ENCODE measurements at regions not wholly inside any gene's neighbourhood (a gene's known extent, or its start where the extent isn't known, plus 50 kb on each side); places are given as distances from the start of the nearest gene placed in this dataset.
"Not testable (repeated sequence)": the region's sequence is repeated elsewhere in the genome, so short reads cannot be mapped to it uniquely, and the experiment has no call there.

DNA sequence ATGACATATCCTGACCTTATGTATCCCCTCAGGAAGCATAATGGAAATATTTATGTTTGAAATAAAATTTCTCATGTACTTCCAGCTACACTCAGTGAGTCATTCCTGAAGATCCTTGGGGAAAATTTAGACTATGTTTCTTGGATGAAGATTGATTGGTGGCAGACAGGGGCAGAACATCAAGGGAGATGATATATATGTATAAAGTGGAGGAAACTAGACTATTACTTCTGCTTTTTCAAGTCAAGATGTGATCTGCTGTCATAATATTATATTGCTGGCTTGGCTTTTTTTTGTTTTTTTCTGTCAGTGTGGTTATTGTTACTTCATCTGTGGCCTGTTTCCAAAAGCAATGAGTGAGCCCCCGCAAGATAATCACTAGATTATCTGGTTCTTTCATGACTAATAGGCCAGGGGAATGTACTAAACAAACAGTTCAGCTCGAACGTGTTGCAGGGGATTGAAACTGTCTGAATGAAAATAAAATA lies 87.2 kb upstream of the TNFSF11 start:
- Histone ChIP-seq H3K9ac (ENCODE audit: low read depth, low read length) (no peak overlapping the region), H3K4me1 (ENCODE audit: control insufficient read depth, insufficient read depth, low read length) (peaks cover 39% of the 10 kb centered on the region), H3K36me3 (ENCODE audit: insufficient read depth, low read length) (no peaks in the 10 kb centered on the region), H3K4me3 (ENCODE audit: low read length) (peak overlapping the region; percentile 15), H3K4me2 (ENCODE audit: low read length) (peak overlapping the region; percentile 68), H3K9me3 (replicated peaks; ENCODE audit: low read length) (no peaks in the 10 kb centered on the region), H3K27me3 (ENCODE audit: control insufficient read depth, insufficient read depth, low read length) (peaks cover 18% of the 10 kb centered on the region)

DNA sequence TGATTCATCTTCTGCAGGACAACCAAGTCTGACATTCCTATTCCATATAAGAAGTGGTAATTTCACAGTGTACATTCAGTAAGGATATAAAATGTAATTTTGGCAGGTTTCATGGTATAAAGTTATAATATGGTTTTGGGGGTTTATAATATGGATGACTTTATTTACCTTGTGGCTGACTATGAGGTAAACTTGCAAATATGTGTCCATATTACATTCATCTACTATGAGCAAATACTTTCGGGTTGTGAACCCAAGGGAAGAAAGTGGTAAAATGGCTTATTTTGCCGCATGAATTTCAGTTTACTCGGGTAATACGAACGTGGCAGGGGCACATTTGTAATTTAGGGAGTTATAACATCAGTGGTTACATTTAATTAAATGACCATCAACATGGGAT lies 86.7 kb upstream of the TNFSF11 start:
- H3K4me2 ChIP-seq (ENCODE audit: low read length) = peak overlapping the region; percentile 68
- H3K4me1 ChIP-seq (ENCODE audit: control insufficient read depth, insufficient read depth, low read length) = peaks cover 39% of the 10 kb centered on the region
- no peaks in the 10 kb centered on the region for H3K36me3 ChIP-seq (ENCODE audit: insufficient read depth, low read length)
- peak overlapping the region; percentile 10 for H3K4me3 ChIP-seq (ENCODE audit: low read length)
- no peak overlapping the region for H3K9ac ChIP-seq (ENCODE audit: low read depth, low read length)
- peaks cover 23% of the 10 kb centered on the region for H3K27me3 ChIP-seq (ENCODE audit: control insufficient read depth, insufficient read depth, low read length)
- H3K9me3 ChIP-seq (replicated peaks; ENCODE audit: low read length) = no peaks in the 10 kb centered on the region

DNA sequence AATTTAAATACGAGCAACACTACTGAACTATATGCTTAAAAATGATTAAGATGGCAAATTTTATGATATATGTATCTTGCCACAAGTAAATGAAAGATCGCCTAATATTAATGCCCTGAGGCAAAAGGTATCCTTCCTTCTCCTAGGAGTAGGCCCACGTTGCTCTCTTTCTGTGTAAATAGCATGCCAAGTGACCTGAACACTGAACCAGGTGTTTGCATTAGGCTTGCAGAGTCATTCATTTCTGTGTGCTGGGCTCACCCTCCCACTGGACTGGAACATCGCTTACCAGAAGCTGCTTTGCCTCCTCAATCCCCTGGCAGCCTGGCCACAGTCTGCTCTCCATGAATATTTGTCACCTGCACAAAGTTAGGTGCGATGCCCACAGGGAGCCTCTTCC lies 83.3 kb upstream of the TNFSF11 start:
- H3K4me2 ChIP-seq (ENCODE audit: low read length) = no peak overlapping the region
- no peak overlapping the region for H3K9ac ChIP-seq (ENCODE audit: low read depth, low read length)
- H3K9me3 ChIP-seq (replicated peaks; ENCODE audit: low read length) = no peaks in the 10 kb centered on the region
- no peaks in the 10 kb centered on the region for H3K36me3 ChIP-seq (ENCODE audit: insufficient read depth, low read length)
- no peak overlapping the region for H3K4me3 ChIP-seq (ENCODE audit: low read length)
- H3K4me1 ChIP-seq (ENCODE audit: control insufficient read depth, insufficient read depth, low read length) = peaks cover 26% of the 10 kb centered on the region
- peaks cover 27% of the 10 kb centered on the region for H3K27me3 ChIP-seq (ENCODE audit: control insufficient read depth, insufficient read depth, low read length)

DNA sequence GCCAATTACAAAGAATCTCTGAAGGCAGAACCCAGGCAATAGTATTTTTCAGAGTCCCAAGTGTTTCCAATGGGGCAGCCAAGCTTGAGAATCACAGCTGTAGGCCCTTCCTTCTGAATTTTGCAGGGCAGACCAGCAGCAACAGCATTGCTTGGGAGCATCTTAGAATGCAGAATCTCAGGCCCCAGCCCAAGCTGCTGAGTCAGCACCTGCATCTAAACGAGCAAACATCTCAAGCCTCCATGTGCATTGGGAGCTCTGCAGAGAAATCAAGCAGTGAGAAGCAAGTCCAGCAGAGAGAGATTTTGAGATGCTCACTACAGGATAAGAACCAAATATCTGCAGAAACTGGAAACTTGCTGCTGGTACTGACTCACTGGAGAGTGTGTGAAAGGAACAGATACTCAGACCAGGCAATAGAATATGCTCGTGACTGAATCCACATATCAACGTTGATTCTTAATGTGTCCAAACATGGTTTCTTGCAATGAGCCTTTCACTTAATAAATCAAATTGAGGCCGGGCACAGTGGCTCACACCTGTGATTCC lies 81.5 kb upstream of the TNFSF11 start:
- Histone ChIP-seq H3K9me3 (replicated peaks; ENCODE audit: low read length) (no peaks in the 10 kb centered on the region), H3K4me2 (ENCODE audit: low read length) (no peak overlapping the region), H3K27me3 (ENCODE audit: control insufficient read depth, insufficient read depth, low read length) (peaks cover 30% of the 10 kb centered on the region), H3K4me1 (ENCODE audit: control insufficient read depth, insufficient read depth, low read length) (peaks cover 14% of the 10 kb centered on the region), H3K4me3 (ENCODE audit: low read length) (no peak overlapping the region), H3K36me3 (ENCODE audit: insufficient read depth, low read length) (no peaks in the 10 kb centered on the region), H3K9ac (ENCODE audit: low read depth, low read length) (no peak overlapping the region)

DNA sequence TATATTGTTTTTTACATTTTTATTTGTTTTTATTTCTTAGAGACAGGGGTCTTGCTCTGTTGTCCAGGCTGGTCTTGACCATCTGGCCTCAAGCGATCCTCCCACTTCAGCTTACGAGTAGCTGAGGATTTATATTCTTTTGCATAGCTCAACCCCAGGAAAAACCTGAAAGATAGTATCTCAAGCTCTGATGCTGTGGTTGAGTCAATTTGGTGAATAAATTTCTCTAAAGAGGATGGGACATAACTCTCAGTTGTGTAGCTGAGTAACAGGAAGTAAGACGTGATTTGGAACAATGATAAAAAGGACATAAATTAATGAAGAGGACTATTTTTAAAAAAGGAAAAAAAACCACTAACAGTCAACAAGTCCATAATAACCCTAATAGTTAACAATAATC lies 79.8 kb upstream of the TNFSF11 start:
- H3K4me1 ChIP-seq (ENCODE audit: control insufficient read depth, insufficient read depth, low read length) = peaks cover 17% of the 10 kb centered on the region
- H3K36me3 ChIP-seq (ENCODE audit: insufficient read depth, low read length) = no peaks in the 10 kb centered on the region
- H3K4me2 ChIP-seq (ENCODE audit: low read length) = no peak overlapping the region
- H3K27me3 ChIP-seq (ENCODE audit: control insufficient read depth, insufficient read depth, low read length) = peaks cover 27% of the 10 kb centered on the region
- no peak overlapping the region for H3K9ac ChIP-seq (ENCODE audit: low read depth, low read length)
- H3K9me3 ChIP-seq (replicated peaks; ENCODE audit: low read length) = no peaks in the 10 kb centered on the region
- H3K4me3 ChIP-seq (ENCODE audit: low read length) = no peak overlapping the region

DNA sequence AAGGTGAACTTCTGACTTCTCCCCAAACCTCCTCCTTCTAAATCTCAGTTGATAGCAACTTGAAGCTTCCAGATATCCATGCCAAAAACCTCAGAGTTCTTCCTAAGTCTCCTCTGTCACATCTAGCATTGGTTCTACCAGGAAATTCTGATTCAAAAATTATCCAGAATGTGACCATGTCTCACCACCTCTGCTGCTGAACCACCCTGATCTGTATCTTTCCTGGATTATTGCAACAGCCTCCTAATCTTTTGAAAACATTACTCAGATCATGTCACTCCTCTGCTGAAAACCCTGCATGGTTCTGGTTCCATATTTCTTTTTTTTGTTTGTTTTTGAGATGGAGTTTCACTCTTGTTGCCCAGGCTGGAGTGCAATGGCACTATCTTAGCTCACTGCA lies 78.7 kb upstream of the TNFSF11 start:
- Histone ChIP-seq H3K27me3 (ENCODE audit: control insufficient read depth, insufficient read depth, low read length) (peaks cover 25% of the 10 kb centered on the region), H3K9me3 (replicated peaks; ENCODE audit: low read length) (no peaks in the 10 kb centered on the region), H3K9ac (ENCODE audit: low read depth, low read length) (no peak overlapping the region), H3K36me3 (ENCODE audit: insufficient read depth, low read length) (no peaks in the 10 kb centered on the region), H3K4me1 (ENCODE audit: control insufficient read depth, insufficient read depth, low read length) (peaks cover 17% of the 10 kb centered on the region), H3K4me3 (ENCODE audit: low read length) (no peak overlapping the region), H3K4me2 (ENCODE audit: low read length) (peak overlapping the region; percentile 21)

DNA sequence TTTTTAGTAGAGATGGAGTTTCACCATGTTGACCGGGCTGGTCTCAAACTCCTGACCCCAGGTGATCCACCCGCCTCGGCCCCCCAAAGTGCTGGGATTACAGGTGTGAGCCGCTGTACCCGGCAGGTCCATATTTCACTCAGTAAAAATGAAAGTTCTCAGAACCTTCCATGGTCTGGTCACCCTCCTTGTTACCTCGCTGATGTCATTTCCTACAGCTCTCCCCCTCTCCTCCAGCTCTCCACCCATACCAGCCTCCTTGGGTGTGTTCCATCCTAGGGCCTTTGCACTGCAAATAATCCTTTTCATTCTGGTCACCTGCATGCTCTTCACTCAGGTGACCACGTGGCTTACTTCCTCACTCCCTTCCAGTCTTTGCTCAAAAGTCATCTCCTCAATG lies 78.2 kb upstream of the TNFSF11 start:
- Histone ChIP-seq H3K4me1 (ENCODE audit: control insufficient read depth, insufficient read depth, low read length) (peaks cover 17% of the 10 kb centered on the region), H3K27me3 (ENCODE audit: control insufficient read depth, insufficient read depth, low read length) (peaks cover 20% of the 10 kb centered on the region)

DNA sequence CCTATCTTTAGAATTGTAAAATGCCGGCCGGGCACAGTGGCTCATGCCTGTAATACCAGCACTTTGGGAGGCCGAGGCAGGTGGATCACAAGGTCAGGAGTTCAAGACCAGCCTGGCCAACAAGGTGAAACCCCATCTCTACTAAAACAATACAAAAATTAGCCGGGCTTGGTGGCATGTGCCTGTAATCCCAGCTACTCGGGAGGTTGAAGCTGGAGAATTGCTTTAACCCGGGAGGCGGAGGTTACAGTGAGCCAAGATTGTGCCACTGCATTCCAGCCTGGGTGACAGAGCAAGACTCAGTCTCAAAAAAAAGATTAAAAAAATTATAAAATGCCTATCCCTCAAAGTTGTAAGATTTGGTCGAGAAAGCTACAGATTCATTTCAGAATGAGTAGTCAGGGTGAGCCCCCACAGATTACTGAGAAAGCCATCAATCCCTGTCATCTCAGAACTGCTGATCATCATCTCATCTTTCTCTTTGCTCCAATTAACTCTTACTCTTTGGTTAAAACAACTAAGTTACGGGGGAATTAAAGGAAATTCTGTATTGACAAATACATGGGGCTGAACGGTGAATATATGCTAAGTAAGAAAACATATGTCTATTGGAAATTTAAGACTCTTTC lies 76.9 kb upstream of the TNFSF11 start:
- not testable (repeated sequence) for H3K9me3 ChIP-seq (replicated peaks; ENCODE audit: low read length); H3K4me2 ChIP-seq (ENCODE audit: low read length); H3K36me3 ChIP-seq (ENCODE audit: insufficient read depth, low read length); H3K4me3 ChIP-seq (ENCODE audit: low read length); H3K9ac ChIP-seq (ENCODE audit: low read depth, low read length)
- H3K27me3 ChIP-seq (ENCODE audit: control insufficient read depth, insufficient read depth, low read length) = peaks cover 12% of the 10 kb centered on the region
- peaks cover 17% of the 10 kb centered on the region for H3K4me1 ChIP-seq (ENCODE audit: control insufficient read depth, insufficient read depth, low read length)

More for the DNA sequence above, 78.2 kb upstream of the TNFSF11 start:
- no peak overlapping the region for H3K4me3 ChIP-seq (ENCODE audit: low read length)
- no peaks in the 10 kb centered on the region for H3K9me3 ChIP-seq (replicated peaks; ENCODE audit: low read length)
- H3K36me3 ChIP-seq (ENCODE audit: insufficient read depth, low read length) = no peaks in the 10 kb centered on the region
- no peak overlapping the region for H3K4me2 ChIP-seq (ENCODE audit: low read length)
- no peak overlapping the region for H3K9ac ChIP-seq (ENCODE audit: low read depth, low read length)

DNA sequence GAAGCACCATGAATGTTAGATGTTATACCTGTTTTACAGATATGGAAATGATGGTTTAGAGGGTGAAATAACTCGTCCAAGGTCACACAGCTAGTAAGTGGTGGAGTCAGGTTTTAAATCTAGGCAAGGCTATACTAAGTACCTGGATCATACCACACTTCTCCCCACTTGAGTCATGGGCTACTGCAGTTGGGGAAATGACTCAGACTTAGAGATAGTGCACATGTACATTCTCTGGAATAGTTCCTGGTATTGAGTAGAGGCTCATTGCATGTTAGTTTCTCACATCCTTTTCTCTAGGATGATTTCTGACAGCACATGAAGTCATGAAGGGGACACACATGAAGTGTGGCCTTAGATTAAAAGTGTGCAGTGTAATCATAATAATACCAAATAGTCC lies 76.2 kb upstream of the TNFSF11 start:
- H3K27me3 ChIP-seq (ENCODE audit: control insufficient read depth, insufficient read depth, low read length) = peaks cover 11% of the 10 kb centered on the region
- H3K4me2 ChIP-seq (ENCODE audit: low read length) = no peak overlapping the region
- no peak overlapping the region for H3K9ac ChIP-seq (ENCODE audit: low read depth, low read length)
- no peaks in the 10 kb centered on the region for H3K9me3 ChIP-seq (replicated peaks; ENCODE audit: low read length)
- H3K36me3 ChIP-seq (ENCODE audit: insufficient read depth, low read length) = no peaks in the 10 kb centered on the region
- peaks cover 17% of the 10 kb centered on the region for H3K4me1 ChIP-seq (ENCODE audit: control insufficient read depth, insufficient read depth, low read length)
- H3K4me3 ChIP-seq (ENCODE audit: low read length) = no peak overlapping the region

DNA sequence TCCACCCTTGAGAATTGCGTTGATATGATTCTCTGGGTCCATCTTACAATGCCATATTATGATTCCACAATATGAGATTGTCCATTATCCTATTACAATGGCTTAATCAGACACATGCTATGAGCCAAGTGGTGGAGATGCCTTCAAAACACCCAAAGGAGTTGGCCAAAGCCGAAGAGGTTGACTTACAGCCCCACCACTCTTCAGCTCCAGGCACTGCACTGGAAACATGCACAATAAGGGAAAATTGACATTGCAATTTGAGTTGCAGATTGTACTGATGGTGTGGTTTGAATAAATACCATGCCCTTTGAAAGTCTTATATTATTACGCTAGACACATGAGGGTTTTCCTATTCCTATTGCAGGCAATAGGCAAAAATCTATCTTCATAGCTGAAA lies 75.4 kb upstream of the TNFSF11 start:
- Histone ChIP-seq H3K36me3 (ENCODE audit: insufficient read depth, low read length) (no peaks in the 10 kb centered on the region), H3K4me3 (ENCODE audit: low read length) (no peak overlapping the region), H3K4me2 (ENCODE audit: low read length) (no peak overlapping the region), H3K4me1 (ENCODE audit: control insufficient read depth, insufficient read depth, low read length) (peaks cover 17% of the 10 kb centered on the region), H3K27me3 (ENCODE audit: control insufficient read depth, insufficient read depth, low read length) (peaks cover 15% of the 10 kb centered on the region), H3K9ac (ENCODE audit: low read depth, low read length) (no peak overlapping the region), H3K9me3 (replicated peaks; ENCODE audit: low read length) (no peaks in the 10 kb centered on the region)

All from skeletal muscle satellite cell (primary cell).